ENCODE measurements at regions not wholly inside any gene's neighbourhood (a gene's known extent, or its start where the extent isn't known, plus 50 kb on each side); places are given as distances from the start of the nearest gene placed in this dataset.

GRCh38 chr2:129717560-129718130 lies 261.8 kb upstream of the RAB6C start:
- Histone ChIP-seq H3K27ac (no peak overlapping the region), H3K4me1 (no peaks in the 10 kb centered on the region), H3K9me3 (no peaks in the 10 kb centered on the region), H3K27me3 (no peaks in the 10 kb centered on the region), H3K36me3 (no peaks in the 10 kb centered on the region), H3K4me3 (no peak overlapping the region)
- DNase-seq, result no peak
- TF ChIP-seq POLR2A (IDR thresholded peaks at IDR 0.05), result no peak
- TF ChIP-seq, protein P1, sequence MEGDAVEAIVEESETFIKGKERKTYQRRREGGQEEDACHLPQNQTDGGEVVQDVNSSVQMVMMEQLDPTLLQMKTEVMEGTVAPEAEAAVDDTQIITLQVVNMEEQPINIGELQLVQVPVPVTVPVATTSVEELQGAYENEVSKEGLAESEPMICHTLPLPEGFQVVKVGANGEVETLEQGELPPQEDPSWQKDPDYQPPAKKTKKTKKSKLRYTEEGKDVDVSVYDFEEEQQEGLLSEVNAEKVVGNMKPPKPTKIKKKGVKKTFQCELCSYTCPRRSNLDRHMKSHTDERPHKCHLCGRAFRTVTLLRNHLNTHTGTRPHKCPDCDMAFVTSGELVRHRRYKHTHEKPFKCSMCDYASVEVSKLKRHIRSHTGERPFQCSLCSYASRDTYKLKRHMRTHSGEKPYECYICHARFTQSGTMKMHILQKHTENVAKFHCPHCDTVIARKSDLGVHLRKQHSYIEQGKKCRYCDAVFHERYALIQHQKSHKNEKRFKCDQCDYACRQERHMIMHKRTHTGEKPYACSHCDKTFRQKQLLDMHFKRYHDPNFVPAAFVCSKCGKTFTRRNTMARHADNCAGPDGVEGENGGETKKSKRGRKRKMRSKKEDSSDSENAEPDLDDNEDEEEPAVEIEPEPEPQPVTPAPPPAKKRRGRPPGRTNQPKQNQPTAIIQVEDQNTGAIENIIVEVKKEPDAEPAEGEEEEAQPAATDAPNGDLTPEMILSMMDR (IDR thresholded peaks at IDR 0.05), result no peak
- 25% methylated on average over 5 of the region's 11 CpGs for WGBS (ENCODE audit: insufficient coverage, low coverage, low lambda C conversion rate, missing lambda C conversion rate)
- intact Hi-C loops (cut with DNase I), result no loop called here
- ATAC-seq, result no peak

- TF ChIP-seq, protein P1 (IDR thresholded peaks at IDR 0.05), result no peak
- no peak for TF ChIP-seq POLR2A (IDR thresholded peaks at IDR 0.05)
- Histone ChIP-seq H3K9me3 (no peaks in the 10 kb centered on the region), H3K4me3 (no peak overlapping the region), H3K27ac (no peak overlapping the region), H3K27me3 (no peaks in the 10 kb centered on the region), H3K4me1 (no peaks in the 10 kb centered on the region), H3K36me3 (no peaks in the 10 kb centered on the region)
- intact Hi-C loops (cut with DNase I), result no loop called here
- DNase-seq (no peak), ATAC-seq (no peak)
- WGBS (ENCODE audit: insufficient coverage, low coverage, low lambda C conversion rate, missing lambda C conversion rate), result 60% methylated on average over 3 of the region's 3 CpGs
Measured at GRCh38 chr2:129719335-129719734, 260.1 kb upstream of the RAB6C start.

DNA sequence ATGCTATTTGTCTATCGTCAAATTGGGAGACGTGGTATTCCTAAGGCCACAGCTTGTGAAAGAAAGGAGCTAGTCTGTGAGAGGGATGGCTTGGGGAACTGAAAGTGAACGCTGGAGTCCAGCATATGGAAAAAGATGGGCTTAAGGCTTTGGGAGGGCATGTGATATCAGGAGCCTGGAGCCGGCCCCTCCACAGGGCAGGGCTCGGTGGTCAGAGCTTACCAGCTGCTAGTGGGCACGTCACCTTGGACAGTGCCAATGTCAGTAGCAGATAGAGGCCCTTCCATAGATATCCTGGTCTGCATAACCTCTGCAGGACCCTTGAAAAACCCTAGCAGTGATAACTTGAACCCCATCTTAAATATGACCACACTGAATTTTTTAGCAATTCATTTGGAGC lies 259.1 kb upstream of the RAB6C start:
- H3K4me1 ChIP-seq, result no peaks in the 10 kb centered on the region
- intact Hi-C loops (cut with DNase I), result no loop called here
- TF ChIP-seq, protein P1 (IDR thresholded peaks at IDR 0.05), result no peak
- no peak for TF ChIP-seq POLR2A (IDR thresholded peaks at IDR 0.05)
- H3K27ac ChIP-seq, result no peak overlapping the region
- DNase-seq (no peak), ATAC-seq (no peak)
- no peaks in the 10 kb centered on the region for H3K9me3 ChIP-seq
- no peaks in the 10 kb centered on the region for H3K27me3 ChIP-seq
- WGBS (ENCODE audit: insufficient coverage, low coverage, low lambda C conversion rate, missing lambda C conversion rate), result 53% methylated on average over 3 of the region's 6 CpGs
- no peaks in the 10 kb centered on the region for H3K36me3 ChIP-seq
- H3K4me3 ChIP-seq, result no peak overlapping the region

DNA sequence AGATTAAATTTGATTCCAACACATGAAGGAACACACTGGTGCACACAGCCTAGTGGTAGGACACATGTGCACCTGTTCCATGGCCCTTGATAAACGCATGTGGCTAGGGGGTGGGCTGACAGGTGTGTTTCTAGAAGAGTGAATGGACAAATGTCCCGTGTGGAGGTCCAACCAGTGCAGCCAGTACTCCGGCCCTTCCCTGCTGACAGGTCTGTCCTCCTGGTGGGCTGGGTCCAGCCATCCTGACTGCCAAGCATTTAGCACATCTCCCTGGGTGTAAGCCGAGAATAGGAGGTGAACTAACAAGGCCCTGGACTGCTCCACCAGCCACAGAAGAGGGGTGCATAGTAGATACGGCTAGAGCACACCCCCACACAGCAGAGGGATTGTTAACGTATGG lies 258.7 kb upstream of the RAB6C start:
- H3K9me3 ChIP-seq, result no peaks in the 10 kb centered on the region
- 80% methylated on average over 1 of the region's 6 CpGs for WGBS (ENCODE audit: insufficient coverage, low coverage, low lambda C conversion rate, missing lambda C conversion rate)
- H3K4me1 ChIP-seq, result no peaks in the 10 kb centered on the region
- TF ChIP-seq POLR2A (IDR thresholded peaks at IDR 0.05), result no peak
- TF ChIP-seq, protein P1 (IDR thresholded peaks at IDR 0.05), result no peak
- DNase-seq, result no peak
- intact Hi-C loops (cut with DNase I), result no loop called here
- H3K36me3 ChIP-seq, result no peaks in the 10 kb centered on the region
- H3K27me3 ChIP-seq, result no peaks in the 10 kb centered on the region
- ATAC-seq, result no peak
- H3K4me3 ChIP-seq, result no peak overlapping the region
- no peak overlapping the region for H3K27ac ChIP-seq

GRCh38 chr2:129721236-129721635 lies 258.2 kb upstream of the RAB6C start:
- Histone ChIP-seq H3K4me1 (no peaks in the 10 kb centered on the region), H3K27me3 (no peaks in the 10 kb centered on the region), H3K4me3 (no peak overlapping the region), H3K9me3 (no peaks in the 10 kb centered on the region), H3K27ac (no peak overlapping the region), H3K36me3 (no peaks in the 10 kb centered on the region)
- 73% methylated on average over 2 of the region's 3 CpGs for WGBS (ENCODE audit: insufficient coverage, low coverage, low lambda C conversion rate, missing lambda C conversion rate)
- TF ChIP-seq POLR2A (IDR thresholded peaks at IDR 0.05), result no peak
- TF ChIP-seq, protein P1 (IDR thresholded peaks at IDR 0.05), result no peak
- DNase-seq (no peak), ATAC-seq (no peak)
- intact Hi-C loops (cut with DNase I), result no loop called here

All from right lobe of liver (tissue), 6 donors.